GM23338 (cell line): ENCODE measurements at regions not wholly inside any gene's neighbourhood (a gene's known extent, or its start where the extent isn't known, plus 50 kb on each side); places are given as distances from the start of the nearest gene placed in this dataset.

ENCODE experiments used
- ATAC-seq: fragments of 200-7000 bp; cut with Tn5 transposase; 3 replicates; pipeline ENCODE4 v1.9.1; 2020
- DNase-seq: peaks from one replicate; pipeline ENCODE4 v3.0.0-alpha.2; 2015; ENCODE audit warnings: low spot score
- H2AFZ ChIP-seq: fragments of 200-600 bp; sonication (generic); 2 replicates; pipeline ENCODE4 v1.8.0; 2016; ENCODE audit warnings: antibody characterized with exemption, mild to moderate bottlenecking, moderate library complexity
- H3F3A ChIP-seq: fragments of 200-600 bp; sonication (generic); replicated peaks from 2 replicates; pipeline ENCODE4 v1.8.0; 2017; ENCODE audit warnings: antibody characterized with exemption, mixed run types, low read depth
- H3K27ac ChIP-seq: fragments of 200-600 bp; sonication (generic); 2 replicates; pipeline ENCODE4 v1.6.1; 2016; ENCODE audit warnings: low read depth
- H3K27me3 ChIP-seq: fragments of 200-600 bp; sonication (generic); 2 replicates; pipeline ENCODE4 v1.8.0; 2016; ENCODE audit warnings: mild to moderate bottlenecking, mixed run types, moderate library complexity; ENCODE audit not compliant: insufficient read depth
- H3K36me3 ChIP-seq: fragments of 200-600 bp; sonication (generic); 2 replicates; pipeline ENCODE4 v1.8.0; 2016; ENCODE audit warnings: mild to moderate bottlenecking; ENCODE audit not compliant: insufficient read depth
- H3K4me1 ChIP-seq: fragments of 200-600 bp; sonication (generic); 2 replicates; pipeline ENCODE4 v1.8.0; 2016; ENCODE audit warnings: mild to moderate bottlenecking, moderate library complexity; ENCODE audit not compliant: insufficient read depth
- H3K4me2 ChIP-seq: fragments of 200-600 bp; sonication (generic); 2 replicates; pipeline ENCODE4 v1.7.1; 2017; ENCODE audit warnings: mixed run types
- H3K4me3 ChIP-seq: fragments of 200-600 bp; sonication (generic); 2 replicates; pipeline ENCODE4 v1.6.1; 2016; ENCODE audit warnings: mixed run types
- H3K79me2 ChIP-seq: fragments of 200-600 bp; sonication (generic); replicated peaks from 2 replicates; pipeline ENCODE4 v1.8.0; 2017; ENCODE audit warnings: mild to moderate bottlenecking; ENCODE audit not compliant: insufficient read depth
- H3K9me2 ChIP-seq: fragments of 200-600 bp; sonication (generic); 2 replicates; pipeline ENCODE4 v1.8.0; 2017; ENCODE audit not compliant: insufficient read depth
- H4K20me1 ChIP-seq: fragments of 200-600 bp; sonication (generic); replicated peaks from 2 replicates; pipeline ENCODE4 v1.8.0; 2017; ENCODE audit warnings: mild to moderate bottlenecking; ENCODE audit not compliant: insufficient read depth
- H3K27ac Mint-ChIP-seq: 2 replicates; pipeline ENCODE4 v1.8.0; 2020; ENCODE audit warnings: inconsistent platforms, mild to moderate bottlenecking, moderate library complexity, mixed read lengths
- H3K27me3 Mint-ChIP-seq: 3 replicates; pipeline ENCODE4 v1.8.0; 2022; ENCODE audit warnings: low read depth, mild to moderate bottlenecking, moderate library complexity, mixed read lengths, inconsistent platforms; ENCODE audit not compliant: insufficient read depth, poor library complexity
- H3K36me3 Mint-ChIP-seq: 3 replicates; pipeline ENCODE4 v1.8.0; 2021; ENCODE audit warnings: low read depth, mild to moderate bottlenecking, inconsistent platforms, moderate library complexity, mixed read lengths
- H3K4me1 Mint-ChIP-seq: 3 replicates; pipeline ENCODE4 v1.8.0; 2020; ENCODE audit warnings: mild to moderate bottlenecking, inconsistent platforms, mixed read lengths
- H3K4me3 Mint-ChIP-seq: 3 replicates; pipeline ENCODE4 v1.8.0; 2021; ENCODE audit warnings: moderate library complexity, mild to moderate bottlenecking, inconsistent platforms, mixed read lengths
- H3K9me3 Mint-ChIP-seq: 3 replicates; pipeline ENCODE4 v1.8.0; 2020; ENCODE audit warnings: moderate library complexity, mild to moderate bottlenecking, inconsistent platforms, mixed read lengths
- CREB1 ChIP-seq: fragments of 250-450 bp; sonication (Bioruptor Pico); IDR thresholded peaks from 2 replicates; pipeline ENCODE4 v1.5.0; 2020; ENCODE audit warnings: low read depth, mild to moderate bottlenecking, moderate library complexity
- EZH2 ChIP-seq: fragments of 200-600 bp; sonication (generic); IDR thresholded peaks from one replicate; pipeline ENCODE4 v1.8.0; 2017; ENCODE audit warnings: antibody characterized with exemption, mild to moderate bottlenecking, low read depth; ENCODE audit not compliant: unreplicated experiment
- EZH2phosphoT487 ChIP-seq: fragments of 200-600 bp; sonication (generic); IDR thresholded peaks from one replicate; pipeline ENCODE4 v1.8.1; 2018; ENCODE audit warnings: antibody characterized with exemption; ENCODE audit not compliant: unreplicated experiment
- NANOG ChIP-seq: IDR thresholded peaks from 2 replicates; pipeline ENCODE4 v1.6.1; 2016; ENCODE audit warnings: antibody characterized with exemption, borderline replicate concordance
- POLR2AphosphoS5 ChIP-seq: IDR thresholded peaks from 2 replicates; pipeline ENCODE4 v1.6.1; 2016; ENCODE audit warnings: antibody characterized with exemption, low read depth
- ZNF114 ChIP-seq: fragments of 250-450 bp; sonication (Bioruptor Pico); IDR thresholded peaks from 2 replicates; pipeline ENCODE4 v1.5.0; 2020; ENCODE audit warnings: mild to moderate bottlenecking, moderate library complexity
- ZNF331 ChIP-seq: fragments of 250-450 bp; sonication (Bioruptor Pico); IDR thresholded peaks from 2 replicates; pipeline ENCODE4 v1.5.0; 2020; ENCODE audit warnings: low read depth, mild to moderate bottlenecking, moderate library complexity
- TF ChIP-seq, protein P1 (sequence below): fragments of 250-450 bp; sonication (Bioruptor Pico); IDR thresholded peaks from 2 replicates; pipeline ENCODE4 v1.5.0; 2020; ENCODE audit warnings: mild to moderate bottlenecking, moderate library complexity
- TF ChIP-seq, protein P2 (sequence below), 2 experiments: fragments of 200-600 bp in 1 of 2; sonication (generic) in 1 of 2; conservative IDR thresholded peaks; 2 replicates each; pipeline versions ENCODE4 v1.5.1 to v1.6.1; 2016 to 2017; ENCODE audit warnings: antibody characterized with exemption in 2 of 2, low read depth in 2 of 2, mild to moderate bottlenecking in 2 of 2, moderate library complexity in 1 of 2
- TF ChIP-seq, protein P3 (sequence below): IDR thresholded peaks from one replicate; pipeline ENCODE4 v1.6.1; 2018; ENCODE audit warnings: antibody characterized with exemption; ENCODE audit not compliant: unreplicated experiment

DNA sequence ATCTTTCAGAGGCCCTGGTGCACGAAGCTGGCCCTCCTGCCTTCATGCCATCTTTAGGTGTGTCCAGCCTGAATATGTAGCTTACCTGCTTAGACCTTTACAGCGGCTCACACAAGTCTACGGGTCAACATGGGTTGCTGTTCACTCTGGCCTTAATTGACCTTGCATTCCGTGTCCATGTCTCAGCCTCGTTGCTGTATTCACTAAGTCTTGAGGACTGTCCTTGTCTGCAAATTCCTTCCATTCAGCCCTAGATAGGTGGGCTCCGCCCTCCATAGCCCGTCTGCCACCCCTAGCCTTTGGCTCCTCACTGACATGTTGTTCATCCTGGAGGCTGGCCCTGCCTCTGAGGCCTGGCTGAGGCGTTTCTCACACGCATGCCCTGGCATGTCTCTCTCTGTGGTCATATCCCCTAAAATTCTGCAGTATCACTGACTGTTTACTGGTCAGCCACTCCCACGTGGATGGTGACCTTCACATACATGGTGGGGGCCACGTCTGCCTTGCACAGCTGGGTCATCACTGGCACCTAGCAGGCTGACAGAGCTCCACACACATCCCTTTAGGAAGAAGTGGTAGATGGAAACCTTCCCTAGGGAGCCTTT lies 394.1 kb upstream of the MKI67 start (continued):
- TF ChIP-seq, protein P1, sequence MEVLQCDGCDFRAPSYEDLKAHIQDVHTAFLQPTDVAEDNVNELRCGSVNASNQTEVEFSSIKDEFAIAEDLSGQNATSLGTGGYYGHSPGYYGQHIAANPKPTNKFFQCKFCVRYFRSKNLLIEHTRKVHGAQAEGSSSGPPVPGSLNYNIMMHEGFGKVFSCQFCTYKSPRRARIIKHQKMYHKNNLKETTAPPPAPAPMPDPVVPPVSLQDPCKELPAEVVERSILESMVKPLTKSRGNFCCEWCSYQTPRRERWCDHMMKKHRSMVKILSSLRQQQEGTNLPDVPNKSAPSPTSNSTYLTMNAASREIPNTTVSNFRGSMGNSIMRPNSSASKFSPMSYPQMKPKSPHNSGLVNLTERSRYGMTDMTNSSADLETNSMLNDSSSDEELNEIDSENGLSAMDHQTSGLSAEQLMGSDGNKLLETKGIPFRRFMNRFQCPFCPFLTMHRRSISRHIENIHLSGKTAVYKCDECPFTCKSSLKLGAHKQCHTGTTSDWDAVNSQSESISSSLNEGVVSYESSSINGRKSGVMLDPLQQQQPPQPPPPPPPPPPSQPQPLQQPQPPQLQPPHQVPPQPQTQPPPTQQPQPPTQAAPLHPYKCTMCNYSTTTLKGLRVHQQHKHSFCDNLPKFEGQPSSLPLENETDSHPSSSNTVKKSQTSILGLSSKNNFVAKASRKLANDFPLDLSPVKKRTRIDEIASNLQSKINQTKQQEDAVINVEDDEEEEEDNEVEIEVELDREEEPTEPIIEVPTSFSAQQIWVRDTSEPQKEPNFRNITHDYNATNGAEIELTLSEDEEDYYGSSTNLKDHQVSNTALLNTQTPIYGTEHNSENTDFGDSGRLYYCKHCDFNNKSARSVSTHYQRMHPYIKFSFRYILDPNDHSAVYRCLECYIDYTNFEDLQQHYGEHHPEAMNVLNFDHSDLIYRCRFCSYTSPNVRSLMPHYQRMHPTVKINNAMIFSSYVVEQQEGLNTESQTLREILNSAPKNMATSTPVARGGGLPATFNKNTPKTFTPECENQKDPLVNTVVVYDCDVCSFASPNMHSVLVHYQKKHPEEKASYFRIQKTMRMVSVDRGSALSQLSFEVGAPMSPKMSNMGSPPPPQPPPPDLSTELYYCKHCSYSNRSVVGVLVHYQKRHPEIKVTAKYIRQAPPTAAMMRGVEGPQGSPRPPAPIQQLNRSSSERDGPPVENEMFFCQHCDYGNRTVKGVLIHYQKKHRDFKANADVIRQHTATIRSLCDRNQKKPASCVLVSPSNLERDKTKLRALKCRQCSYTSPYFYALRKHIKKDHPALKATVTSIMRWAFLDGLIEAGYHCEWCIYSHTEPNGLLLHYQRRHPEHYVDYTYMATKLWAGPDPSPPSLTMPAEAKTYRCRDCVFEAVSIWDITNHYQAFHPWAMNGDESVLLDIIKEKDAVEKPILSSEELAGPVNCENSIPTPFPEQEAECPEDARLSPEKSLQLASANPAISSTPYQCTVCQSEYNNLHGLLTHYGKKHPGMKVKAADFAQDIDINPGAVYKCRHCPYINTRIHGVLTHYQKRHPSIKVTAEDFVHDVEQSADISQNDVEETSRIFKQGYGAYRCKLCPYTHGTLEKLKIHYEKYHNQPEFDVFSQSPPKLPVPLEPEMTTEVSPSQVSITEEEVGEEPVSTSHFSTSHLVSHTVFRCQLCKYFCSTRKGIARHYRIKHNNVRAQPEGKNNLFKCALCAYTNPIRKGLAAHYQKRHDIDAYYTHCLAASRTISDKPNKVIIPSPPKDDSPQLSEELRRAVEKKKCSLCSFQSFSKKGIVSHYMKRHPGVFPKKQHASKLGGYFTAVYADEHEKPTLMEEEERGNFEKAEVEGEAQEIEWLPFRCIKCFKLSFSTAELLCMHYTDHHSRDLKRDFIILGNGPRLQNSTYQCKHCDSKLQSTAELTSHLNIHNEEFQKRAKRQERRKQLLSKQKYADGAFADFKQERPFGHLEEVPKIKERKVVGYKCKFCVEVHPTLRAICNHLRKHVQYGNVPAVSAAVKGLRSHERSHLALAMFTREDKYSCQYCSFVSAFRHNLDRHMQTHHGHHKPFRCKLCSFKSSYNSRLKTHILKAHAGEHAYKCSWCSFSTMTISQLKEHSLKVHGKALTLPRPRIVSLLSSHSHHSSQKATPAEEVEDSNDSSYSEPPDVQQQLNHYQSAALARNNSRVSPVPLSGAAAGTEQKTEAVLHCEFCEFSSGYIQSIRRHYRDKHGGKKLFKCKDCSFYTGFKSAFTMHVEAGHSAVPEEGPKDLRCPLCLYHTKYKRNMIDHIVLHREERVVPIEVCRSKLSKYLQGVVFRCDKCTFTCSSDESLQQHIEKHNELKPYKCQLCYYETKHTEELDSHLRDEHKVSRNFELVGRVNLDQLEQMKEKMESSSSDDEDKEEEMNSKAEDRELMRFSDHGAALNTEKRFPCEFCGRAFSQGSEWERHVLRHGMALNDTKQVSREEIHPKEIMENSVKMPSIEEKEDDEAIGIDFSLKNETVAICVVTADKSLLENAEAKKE: no peak

DNA sequence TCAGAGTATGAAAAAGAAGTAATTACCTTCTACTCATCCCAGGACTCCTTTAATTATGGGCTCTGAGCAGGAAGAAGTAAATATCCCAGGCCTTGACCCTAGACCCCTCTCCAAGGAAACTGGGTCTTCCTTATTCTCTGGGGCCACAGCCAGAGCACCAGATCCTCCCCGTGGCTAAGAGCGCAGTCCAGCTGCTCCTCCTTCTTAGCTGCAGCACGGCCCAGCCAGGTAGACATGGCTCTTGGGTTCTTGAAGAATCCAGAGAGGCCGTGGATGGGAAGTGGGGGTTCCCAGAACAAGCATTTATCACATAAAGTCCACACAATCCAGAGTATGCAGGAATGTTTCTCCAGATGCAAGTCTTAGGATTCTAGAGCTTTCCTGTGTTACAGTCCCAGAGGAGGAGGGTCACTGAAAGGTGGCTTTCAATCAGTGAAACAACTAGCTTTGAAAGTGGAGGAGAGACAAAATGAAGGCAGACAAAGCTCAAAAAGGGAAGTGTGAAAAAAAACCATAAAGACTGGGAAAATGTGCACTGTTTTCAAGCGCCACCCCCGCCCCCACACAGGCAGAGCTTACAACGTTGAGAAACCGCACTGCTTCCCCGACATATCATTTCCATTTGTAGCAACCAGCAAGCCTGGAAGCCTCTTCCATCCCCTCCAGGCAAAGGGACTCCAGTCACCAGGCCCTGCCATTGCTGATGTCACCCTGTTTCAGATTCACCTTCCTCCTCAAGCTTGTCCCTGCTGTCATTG lies 396.5 kb upstream of the MKI67 start:
- H3K9me2 ChIP-seq: peaks cover 3% of the 10 kb centered on the region
- no peaks in the 10 kb centered on the region for H3K79me2 ChIP-seq
- Mint-ChIP-seq H3K27me3 (peaks cover 14% of the 10 kb centered on the region), H3K36me3 (peaks cover 6% of the 10 kb centered on the region; the same call in 1 of the 3 replicates), H3K4me1 (peaks cover 14% of the 10 kb centered on the region), H3K4me3 (no peak overlapping the region), H3K9me3 (peaks cover 7% of the 10 kb centered on the region; the same call in 2 of the 3 replicates), H3K27ac (no peak overlapping the region)
- H3K4me2 ChIP-seq: no peak overlapping the region
- no peaks in the 10 kb centered on the region for H3K36me3 ChIP-seq
- DNase-seq (no peak), ATAC-seq (no peak)
- H3F3A ChIP-seq: no peaks in the 10 kb centered on the region
- no peak overlapping the region for H2AFZ ChIP-seq
- H4K20me1 ChIP-seq: no peaks in the 10 kb centered on the region
- peaks cover 11% of the 10 kb centered on the region for H3K4me1 ChIP-seq
- H3K4me3 ChIP-seq: no peak overlapping the region
- no peaks in the 10 kb centered on the region for H3K27me3 ChIP-seq
- no peak overlapping the region for H3K27ac ChIP-seq
- no peak for TF ChIP-seq ZNF331 (CRISPR knock-in tag)
- no peak for TF ChIP-seq POLR2AphosphoS5
- TF ChIP-seq CREB1 (CRISPR knock-in tag): no peak
- no peak for TF ChIP-seq EZH2
- TF ChIP-seq, protein P2, sequence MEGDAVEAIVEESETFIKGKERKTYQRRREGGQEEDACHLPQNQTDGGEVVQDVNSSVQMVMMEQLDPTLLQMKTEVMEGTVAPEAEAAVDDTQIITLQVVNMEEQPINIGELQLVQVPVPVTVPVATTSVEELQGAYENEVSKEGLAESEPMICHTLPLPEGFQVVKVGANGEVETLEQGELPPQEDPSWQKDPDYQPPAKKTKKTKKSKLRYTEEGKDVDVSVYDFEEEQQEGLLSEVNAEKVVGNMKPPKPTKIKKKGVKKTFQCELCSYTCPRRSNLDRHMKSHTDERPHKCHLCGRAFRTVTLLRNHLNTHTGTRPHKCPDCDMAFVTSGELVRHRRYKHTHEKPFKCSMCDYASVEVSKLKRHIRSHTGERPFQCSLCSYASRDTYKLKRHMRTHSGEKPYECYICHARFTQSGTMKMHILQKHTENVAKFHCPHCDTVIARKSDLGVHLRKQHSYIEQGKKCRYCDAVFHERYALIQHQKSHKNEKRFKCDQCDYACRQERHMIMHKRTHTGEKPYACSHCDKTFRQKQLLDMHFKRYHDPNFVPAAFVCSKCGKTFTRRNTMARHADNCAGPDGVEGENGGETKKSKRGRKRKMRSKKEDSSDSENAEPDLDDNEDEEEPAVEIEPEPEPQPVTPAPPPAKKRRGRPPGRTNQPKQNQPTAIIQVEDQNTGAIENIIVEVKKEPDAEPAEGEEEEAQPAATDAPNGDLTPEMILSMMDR (conservative IDR thresholded peaks at IDR 0.05; ENCODE audit: low read depth in 2 of 2): no peak
- TF ChIP-seq EZH2phosphoT487: no peak
- TF ChIP-seq, protein P3, sequence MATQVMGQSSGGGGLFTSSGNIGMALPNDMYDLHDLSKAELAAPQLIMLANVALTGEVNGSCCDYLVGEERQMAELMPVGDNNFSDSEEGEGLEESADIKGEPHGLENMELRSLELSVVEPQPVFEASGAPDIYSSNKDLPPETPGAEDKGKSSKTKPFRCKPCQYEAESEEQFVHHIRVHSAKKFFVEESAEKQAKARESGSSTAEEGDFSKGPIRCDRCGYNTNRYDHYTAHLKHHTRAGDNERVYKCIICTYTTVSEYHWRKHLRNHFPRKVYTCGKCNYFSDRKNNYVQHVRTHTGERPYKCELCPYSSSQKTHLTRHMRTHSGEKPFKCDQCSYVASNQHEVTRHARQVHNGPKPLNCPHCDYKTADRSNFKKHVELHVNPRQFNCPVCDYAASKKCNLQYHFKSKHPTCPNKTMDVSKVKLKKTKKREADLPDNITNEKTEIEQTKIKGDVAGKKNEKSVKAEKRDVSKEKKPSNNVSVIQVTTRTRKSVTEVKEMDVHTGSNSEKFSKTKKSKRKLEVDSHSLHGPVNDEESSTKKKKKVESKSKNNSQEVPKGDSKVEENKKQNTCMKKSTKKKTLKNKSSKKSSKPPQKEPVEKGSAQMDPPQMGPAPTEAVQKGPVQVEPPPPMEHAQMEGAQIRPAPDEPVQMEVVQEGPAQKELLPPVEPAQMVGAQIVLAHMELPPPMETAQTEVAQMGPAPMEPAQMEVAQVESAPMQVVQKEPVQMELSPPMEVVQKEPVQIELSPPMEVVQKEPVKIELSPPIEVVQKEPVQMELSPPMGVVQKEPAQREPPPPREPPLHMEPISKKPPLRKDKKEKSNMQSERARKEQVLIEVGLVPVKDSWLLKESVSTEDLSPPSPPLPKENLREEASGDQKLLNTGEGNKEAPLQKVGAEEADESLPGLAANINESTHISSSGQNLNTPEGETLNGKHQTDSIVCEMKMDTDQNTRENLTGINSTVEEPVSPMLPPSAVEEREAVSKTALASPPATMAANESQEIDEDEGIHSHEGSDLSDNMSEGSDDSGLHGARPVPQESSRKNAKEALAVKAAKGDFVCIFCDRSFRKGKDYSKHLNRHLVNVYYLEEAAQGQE: no peak
- no peak for TF ChIP-seq ZNF114 (CRISPR knock-in tag)
- no peak for TF ChIP-seq NANOG
